ENCODE measurements at regions not wholly inside any gene's neighbourhood (a gene's known extent, or its start where the extent isn't known, plus 50 kb on each side); places are given as distances from the start of the nearest gene placed in this dataset.

- DNase-seq (ENCODE audit: low read depth, low spot score), result no peak
These were observed 248.0 kb upstream of the TANK start for GRCh38 chr2:160912276-160912675.

- DNase-seq (ENCODE audit: low read depth, low spot score), result no peak
These were observed 246.9 kb upstream of the TANK start for GRCh38 chr2:160913323-160913722.

- DNase-seq (ENCODE audit: low read depth, low spot score), result no peak
These were observed 246.0 kb upstream of the TANK start for GRCh38 chr2:160914217-160914616.

- DNase-seq (ENCODE audit: low read depth, low spot score), result no peak
These were observed 243.9 kb upstream of the TANK start for GRCh38 chr2:160916300-160916699.

GRCh38 chr2:160917850-160918249 is 242.4 kb upstream of the TANK start:
- no peak for DNase-seq (ENCODE audit: low read depth, low spot score)

- no peak for DNase-seq (ENCODE audit: low read depth, low spot score)
These were observed 242.0 kb upstream of the TANK start for GRCh38 chr2:160918258-160918657.

GRCh38 chr2:160918906-160919503 is 241.2 kb upstream of the TANK start:
- no peak for DNase-seq (ENCODE audit: low read depth, low spot score)

- no peak for DNase-seq (ENCODE audit: low read depth, low spot score)
These were observed 240.2 kb upstream of the TANK start for GRCh38 chr2:160920061-160920460.

- no peak for DNase-seq (ENCODE audit: low read depth, low spot score)
These were observed 239.4 kb upstream of the TANK start for GRCh38 chr2:160920791-160921303.

GRCh38 chr2:160921386-160921964 is 238.8 kb upstream of the TANK start:
- DNase-seq (ENCODE audit: low read depth, low spot score), result no peak

GRCh38 chr2:160924936-160925353 is 235.3 kb upstream of the TANK start:
- peak; percentile 91 for DNase-seq (ENCODE audit: low read depth, low spot score)

- no peak for DNase-seq (ENCODE audit: low read depth, low spot score)
These were observed 234.3 kb upstream of the TANK start for GRCh38 chr2:160925956-160926355.

- no peak for DNase-seq (ENCODE audit: low read depth, low spot score)
These were observed 232.9 kb upstream of the TANK start for GRCh38 chr2:160927324-160927723.

- no peak for DNase-seq (ENCODE audit: low read depth, low spot score)
These were observed 231.3 kb upstream of the TANK start for GRCh38 chr2:160928854-160929301.

GRCh38 chr2:160931531-160931930 is 228.7 kb upstream of the TANK start:
- DNase-seq (ENCODE audit: low read depth, low spot score), result no peak

- DNase-seq (ENCODE audit: low read depth, low spot score), result no peak
These were observed 227.3 kb upstream of the TANK start for GRCh38 chr2:160932960-160933359.

- no peak for DNase-seq (ENCODE audit: low read depth, low spot score)
These were observed 226.0 kb upstream of the TANK start for GRCh38 chr2:160934263-160934662.

GRCh38 chr2:160934991-160935390 is 225.2 kb upstream of the TANK start:
- no peak for DNase-seq (ENCODE audit: low read depth, low spot score)

GRCh38 chr2:160936044-160936806 is 224.0 kb upstream of the TANK start:
- no peak for DNase-seq (ENCODE audit: low read depth, low spot score)

- no peak for DNase-seq (ENCODE audit: low read depth, low spot score)
These were observed 220.0 kb upstream of the TANK start for GRCh38 chr2:160940271-160940670.

- no peak for DNase-seq (ENCODE audit: low read depth, low spot score)
These were observed 219.5 kb upstream of the TANK start for GRCh38 chr2:160940699-160941098.

- no peak for DNase-seq (ENCODE audit: low read depth, low spot score)
These were observed 218.9 kb upstream of the TANK start for GRCh38 chr2:160941290-160941846.

Measured in iPS DF 19.7 (cell line).